CD4-positive, alpha-beta T cell treated with Interleukin-6 at 100 ng/mL for 8 hours (primary cell): ENCODE measurements at regions not wholly inside any gene's neighbourhood (a gene's known extent, or its start where the extent isn't known, plus 50 kb on each side); places are given as distances from the start of the nearest gene placed in this dataset.

Experiments used
- DNase-seq: peaks from one replicate; pipeline ENCODE4 v3.0.0-alpha.2; 2020; ENCODE audit warnings: mixed read lengths, low spot score

DNA sequence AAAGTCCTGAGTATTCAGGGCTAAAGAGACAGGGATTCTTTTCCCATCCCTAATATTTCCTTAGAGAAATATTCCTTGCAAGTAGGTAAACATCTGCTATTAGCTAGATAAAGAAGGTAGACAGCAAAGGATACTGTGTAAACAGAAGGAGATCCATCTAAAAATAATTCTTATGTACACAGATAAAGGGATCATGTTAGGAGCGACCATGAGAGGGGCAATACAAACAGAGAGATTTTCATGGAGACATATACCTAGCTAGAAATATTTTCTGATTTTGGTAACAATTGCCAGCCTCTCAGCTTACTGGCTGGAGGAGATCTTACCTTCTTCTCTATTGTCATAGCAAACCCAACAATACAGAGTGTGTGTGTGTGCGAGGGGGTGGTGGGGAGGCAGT lies 184.6 kb upstream of the DMAC1 start:
- no peak for DNase-seq

DNA sequence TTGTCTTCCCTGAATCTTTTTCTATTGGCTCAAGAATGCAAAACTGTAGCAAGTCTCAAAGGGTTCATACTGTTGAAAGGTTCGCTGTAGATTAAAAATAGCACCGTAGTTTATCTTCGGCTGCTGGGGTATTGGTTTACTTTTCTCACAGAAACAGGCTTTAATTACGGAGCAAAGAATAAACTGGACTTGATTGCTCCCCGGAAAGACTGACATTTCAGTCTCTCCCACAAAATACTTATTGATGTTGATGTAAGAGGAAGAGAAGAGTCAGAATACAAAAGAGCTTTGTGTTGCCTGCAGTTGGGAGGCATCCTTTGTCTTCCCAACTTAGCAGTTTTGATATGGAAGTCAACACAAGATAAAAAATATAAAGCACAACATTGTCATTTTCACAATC lies 183.9 kb upstream of the DMAC1 start:
- no peak for DNase-seq

DNA sequence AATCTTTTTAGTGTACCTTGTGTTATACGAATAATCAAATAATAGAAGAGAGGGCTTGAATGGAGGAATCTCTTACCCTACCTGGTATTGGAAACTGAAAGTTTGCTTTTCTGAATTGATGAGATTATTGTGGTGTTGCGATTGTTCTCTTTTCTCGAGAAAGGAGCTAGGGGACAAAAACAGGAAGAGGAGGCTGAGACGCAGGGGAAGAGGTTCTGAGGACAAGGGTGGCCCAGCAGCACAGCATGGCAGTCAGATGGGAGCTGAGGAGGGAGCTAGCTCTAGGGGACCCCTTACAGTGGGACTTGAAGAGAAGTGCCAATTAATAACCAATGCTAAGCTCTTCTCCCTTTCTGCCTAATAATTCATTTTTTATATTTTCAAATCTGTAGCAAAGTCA lies 183.3 kb upstream of the DMAC1 start:
- no peak for DNase-seq

DNA sequence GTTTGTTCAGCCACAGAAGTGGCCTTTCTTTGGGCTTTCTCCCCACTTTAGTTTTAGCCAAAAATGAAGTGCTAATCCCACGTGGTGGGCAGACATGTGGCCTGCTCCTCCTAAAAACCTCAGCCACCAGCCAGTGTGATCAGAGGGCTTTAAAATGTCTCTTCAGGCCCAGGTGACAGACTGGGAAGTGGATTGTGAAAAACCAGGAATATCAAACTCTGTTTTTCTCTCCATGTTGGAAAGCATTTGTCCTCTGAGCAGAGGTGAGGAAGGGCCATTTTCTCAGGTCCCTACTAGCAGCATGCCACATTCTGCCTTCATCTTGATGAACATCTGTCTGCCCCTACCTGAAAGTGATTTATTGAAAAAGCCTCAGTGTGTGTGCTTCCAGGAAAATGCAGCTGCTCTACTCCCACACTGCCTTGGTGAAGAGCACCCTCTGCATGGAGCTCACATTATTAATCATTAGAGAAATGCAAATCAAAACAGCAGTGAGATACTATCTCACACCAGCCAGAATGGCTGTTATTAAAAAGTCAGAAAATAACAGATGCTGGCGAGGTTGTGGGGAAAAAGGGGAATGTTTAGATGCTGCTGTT lies 181.2 kb upstream of the DMAC1 start:
- DNase-seq = no peak

DNA sequence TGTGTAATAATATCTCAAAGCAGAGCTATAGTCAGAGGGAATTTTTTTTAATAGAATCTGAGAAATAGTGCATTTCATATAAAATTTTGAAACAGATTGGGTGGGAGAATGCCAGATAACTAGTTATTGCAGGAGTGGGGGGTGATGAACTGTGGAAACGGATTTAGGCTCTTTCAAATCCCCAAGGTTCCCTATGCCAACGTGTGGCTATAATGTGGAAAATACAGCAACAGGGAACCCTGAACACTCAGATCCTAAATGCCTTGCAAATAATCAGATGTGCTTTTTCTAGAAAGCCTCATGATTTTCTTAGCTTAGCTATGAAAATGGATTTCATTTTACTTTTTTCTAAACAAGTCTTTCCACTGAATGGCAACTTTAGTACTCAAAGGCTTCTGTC lies 180.5 kb upstream of the DMAC1 start:
- DNase-seq = no peak

DNA sequence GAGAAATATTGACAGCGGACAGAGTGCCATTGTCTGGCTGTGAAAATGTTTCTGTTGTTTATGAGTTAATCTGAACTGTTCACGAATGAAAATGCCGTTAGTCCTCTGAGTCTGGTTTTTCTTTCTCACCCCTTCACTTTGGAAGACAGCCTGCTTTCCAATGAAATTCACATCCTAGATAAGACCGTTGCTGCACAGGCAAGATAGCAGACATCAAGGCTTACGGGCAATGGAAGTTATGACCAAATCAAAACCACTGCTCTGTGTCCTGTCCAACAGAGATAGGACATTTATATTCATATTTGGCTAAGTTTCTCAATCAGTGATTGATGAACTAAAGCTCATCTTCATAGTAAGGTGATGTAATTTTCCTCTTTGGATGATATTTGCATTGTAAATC lies 180.0 kb upstream of the DMAC1 start:
- no peak for DNase-seq

DNA sequence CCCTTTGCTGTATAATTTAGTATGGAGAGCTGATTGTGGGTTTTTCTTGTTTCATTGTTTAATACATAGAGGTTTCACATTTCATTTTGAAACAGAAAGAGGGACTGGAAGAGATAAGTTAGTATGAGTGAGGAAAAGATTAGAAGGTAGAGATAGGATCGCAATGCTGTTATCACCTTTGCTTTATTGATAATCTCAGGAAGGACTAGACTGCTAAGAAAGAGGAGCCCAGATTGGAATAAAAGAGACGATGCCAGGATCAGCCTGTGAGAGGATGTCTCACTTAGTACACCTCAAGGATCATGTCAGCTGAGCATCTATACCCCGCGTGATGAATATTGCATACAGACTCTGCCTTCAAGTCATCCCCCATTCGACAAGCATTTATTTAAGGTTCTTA lies 178.0 kb upstream of the DMAC1 start:
- DNase-seq = no peak

DNA sequence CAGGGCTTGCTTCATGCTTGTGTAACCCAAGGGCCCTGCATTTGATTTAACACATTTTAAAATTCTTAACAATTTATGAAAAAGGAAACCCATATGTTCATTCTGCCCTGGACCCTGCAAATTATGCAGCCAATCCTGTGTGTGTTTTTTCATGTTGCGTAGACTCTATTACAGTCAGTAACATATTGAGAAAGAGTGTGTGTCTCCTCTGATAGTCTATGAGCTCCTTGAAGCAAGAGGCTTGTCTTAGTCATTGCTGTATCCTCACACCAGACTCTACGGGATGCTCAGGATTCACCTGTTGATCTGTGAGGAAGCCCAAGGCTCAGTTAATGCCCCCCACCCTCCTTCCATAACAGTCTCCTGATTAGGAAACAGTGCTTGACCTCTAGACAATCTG lies 177.3 kb upstream of the DMAC1 start:
- DNase-seq = no peak

DNA sequence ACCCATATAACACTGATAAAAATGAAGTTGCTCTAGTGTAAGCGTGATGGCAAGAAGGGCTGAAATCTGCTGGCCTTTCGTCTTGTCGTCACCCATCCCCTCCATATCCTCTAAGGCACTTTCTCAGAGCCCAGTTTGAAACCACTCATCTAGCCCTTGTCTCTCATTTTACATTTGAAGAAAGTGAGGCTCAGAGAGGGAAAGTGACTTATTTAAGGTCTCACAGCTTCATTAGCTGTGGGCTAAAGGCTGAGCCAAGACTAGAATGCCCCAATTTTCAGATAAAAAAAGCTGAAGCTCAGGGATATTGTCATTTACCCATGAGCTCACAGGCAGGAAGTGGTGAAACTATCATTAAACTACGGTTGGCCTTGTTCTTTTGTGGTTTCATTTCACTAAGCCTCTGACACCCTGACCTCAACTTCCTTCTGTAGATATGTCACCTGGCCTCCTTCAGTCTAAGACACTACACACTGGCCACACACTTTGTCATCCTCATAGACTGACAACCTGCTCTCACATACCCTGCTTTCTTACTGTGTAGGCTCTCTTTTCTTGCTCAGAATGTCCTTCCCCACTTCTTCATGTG lies 176.7 kb upstream of the DMAC1 start:
- DNase-seq = peak; percentile 80

DNA sequence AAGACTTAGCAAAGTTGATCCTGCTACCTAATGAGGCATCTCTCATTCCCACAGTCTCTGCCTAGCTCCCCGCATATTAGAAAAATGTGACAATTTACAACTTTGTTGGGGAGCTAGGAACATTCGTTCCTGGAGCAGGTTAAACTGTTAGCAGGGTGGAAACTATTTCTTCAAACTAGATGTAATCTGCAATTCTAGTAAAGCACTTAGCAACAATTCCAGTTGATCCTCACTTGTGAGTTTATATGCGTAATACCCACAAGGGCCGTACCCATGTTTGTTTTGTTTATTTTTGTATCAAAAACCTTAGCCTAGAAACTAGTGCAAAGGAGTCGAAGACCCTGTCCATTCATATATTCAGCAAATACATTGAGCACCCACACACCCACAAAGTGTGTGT lies 175.8 kb upstream of the DMAC1 start:
- DNase-seq = no peak

DNA sequence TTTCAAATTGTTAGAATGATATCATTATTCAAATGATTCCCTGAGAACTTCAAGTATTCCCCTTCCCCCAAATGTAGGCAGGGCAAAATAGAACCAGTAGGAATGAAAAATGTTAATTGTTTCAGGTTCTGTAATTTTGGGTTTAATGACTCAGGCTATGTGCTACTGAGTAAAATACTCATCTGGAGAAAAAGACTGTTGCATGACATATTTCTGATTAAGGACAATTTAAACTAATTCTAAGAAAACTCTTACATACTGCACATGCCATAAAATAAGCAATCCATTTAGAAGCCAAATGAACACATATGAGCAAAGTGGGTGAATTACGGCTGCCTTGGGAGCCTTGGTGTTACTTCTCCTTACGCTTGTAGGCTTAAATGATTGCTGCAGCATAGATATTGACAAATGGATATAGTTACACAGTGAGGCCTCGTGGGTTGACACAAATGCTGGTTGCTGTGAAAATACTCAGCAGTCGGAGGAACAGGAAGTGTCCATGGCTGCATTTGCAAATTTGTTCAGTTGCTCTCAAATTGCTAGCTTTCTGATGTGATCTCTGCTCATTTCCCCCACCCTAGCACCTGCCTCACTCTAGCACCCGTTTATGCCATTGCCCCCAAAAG lies 174.9 kb upstream of the DMAC1 start:
- peak; percentile 17 for DNase-seq

DNA sequence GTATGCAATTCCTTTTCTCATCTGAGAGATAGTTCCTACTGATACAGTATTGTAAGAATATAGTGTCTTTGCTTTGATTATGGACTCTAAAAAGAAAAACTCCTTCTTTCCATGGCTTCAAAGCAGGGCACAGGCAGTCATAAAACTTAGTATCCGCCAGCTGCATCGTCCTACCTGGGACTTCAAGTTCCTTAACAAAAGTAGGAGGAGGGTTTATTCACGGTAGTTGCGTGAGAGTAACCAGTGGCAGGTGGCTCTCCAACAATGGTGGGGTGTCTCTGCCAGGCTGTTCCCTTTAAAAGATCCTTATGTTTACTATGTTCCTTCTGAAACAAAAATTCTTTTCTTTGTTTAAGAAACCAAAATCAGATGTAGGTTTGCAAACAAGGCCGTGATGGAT lies 173.5 kb upstream of the DMAC1 start:
- DNase-seq = no peak

DNA sequence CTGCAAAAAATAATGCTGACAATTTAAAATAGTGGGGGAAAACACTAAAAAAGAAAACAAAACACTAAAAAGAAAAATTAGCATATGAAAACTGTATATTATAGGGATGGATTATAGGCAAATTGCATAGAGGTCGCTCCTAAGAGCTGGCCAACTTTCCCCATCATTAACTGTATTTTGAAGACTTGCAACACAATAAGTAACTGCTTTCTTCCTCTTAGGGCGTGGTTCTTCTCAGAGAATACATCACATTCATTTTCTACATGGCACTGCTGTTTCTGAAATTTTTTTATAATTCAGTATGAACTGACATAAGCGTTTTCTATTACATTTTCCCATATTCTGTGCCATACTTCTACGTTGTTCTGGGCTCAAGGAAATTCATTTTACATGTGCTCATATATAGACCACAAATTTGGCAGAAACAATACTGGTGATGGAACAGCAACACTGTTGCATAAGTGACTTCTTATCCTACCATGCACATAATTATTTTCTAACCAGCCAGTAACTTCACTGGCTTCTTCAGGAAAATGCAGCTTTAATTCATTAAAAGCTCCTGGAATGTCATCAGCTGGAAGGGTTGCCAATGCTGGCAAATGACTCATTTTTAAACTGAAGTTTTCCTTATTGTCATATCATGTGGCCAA lies 171.2 kb upstream of the DMAC1 start:
- no peak for DNase-seq

DNA sequence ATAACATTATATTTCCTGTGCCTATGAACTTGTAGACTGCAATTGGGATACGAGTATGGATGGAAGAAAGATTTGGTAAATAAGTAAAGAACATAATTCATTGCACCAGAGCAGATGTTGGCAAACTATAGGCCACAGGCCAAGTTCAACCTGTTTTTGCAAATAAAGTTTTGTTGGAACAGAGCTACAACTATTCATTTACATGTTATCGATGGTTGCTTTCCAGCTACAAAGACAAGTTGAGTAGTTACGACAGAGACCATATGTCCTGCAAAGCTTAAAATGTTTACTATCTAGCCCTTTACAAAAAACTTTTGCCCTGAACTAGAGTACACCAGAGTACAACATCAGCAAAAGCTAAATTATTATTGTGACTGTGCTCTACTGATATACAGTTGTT lies 169.1 kb upstream of the DMAC1 start:
- DNase-seq = no peak

DNA sequence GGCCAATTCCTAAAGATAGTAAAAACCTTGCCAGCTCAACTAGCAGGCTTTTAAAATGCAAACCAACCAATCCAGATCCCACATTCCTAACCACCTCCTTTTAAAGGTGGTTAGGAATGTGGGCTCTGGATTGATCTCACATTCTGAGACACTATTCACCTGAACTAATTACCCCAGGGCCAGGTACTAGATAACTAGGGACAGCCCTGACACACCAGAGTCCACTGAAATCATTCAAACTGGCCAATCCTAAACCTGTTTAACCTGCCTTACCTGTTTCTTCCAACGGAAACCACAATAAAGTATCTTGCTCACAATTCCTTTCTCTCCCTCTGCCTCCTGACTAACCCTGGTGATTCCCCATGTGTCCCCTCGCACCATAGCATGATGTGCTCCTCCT lies 168.3 kb upstream of the DMAC1 start:
- DNase-seq = no peak

DNA sequence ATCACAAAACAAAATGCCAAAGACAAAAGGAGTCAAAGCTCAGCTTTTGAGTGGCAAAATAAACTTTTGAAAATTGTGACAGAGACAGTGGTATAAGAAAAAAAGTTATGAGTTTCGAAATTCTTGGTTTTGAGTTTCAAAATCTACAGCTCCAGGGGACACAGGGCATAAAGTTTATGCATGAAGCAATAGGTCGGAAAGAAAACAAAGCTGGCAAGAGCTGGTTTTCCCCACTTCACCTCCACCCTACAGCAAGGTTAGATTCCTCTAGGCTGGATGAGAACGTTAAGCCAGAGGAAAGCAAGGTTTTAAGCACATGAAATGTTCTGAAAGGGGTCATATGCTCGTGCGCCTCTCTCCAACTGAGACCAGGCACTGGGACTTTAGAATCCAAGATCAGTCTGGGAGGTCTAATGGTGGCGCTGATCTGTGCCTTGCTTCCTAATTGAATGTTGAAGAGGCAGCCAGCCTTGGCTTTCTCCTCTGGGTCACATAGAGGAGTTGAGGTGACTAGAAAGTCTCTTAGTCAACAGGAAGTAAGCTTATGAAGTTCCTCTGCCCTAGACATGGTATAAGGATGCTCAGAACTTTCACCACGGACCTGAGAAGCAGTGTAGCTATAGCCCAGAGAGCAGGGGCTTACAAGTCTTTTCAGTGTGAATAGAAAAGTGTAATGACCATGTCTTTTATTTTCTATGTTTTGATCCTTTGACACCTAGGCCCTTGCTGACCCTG lies 167.7 kb upstream of the DMAC1 start:
- DNase-seq = no peak

DNA sequence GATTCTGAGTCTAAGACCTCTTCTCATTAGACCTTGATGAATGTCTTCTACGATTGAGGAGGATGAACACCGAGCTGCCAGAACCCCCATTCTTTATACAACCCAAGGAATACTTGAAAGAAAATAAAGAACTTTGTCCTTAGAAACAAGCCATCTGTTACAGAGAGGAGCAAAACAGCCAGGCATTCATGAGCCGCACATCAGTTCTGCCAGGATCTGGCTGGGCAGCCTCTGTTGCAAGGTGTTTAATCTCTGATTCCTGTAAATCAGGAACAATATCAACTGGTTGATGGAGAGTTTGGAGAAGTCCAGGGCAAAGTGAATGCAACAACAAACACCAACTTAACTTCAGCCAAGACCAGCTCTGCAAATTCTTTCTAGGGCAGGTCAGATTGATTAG lies 165.5 kb upstream of the DMAC1 start:
- DNase-seq = no peak

DNA sequence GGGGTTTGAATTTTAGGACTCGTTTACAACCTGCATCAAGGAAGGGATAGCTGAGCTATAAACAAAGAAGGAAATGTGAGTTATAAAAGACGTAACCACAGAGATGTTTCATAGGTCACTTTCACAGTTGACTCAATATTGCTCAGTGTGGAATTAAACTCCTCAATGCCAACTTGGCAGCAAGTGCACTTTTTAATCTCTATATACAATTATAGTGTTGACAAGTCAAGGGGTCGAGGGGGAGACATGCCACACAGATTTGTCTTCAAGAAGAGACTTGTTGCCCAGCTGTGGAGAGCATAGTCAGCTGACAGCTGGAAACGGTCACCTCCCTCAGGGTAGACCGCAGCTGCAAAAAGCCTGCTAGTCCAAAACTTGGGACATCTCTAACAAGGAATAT lies 163.4 kb upstream of the DMAC1 start:
- DNase-seq = no peak

DNA sequence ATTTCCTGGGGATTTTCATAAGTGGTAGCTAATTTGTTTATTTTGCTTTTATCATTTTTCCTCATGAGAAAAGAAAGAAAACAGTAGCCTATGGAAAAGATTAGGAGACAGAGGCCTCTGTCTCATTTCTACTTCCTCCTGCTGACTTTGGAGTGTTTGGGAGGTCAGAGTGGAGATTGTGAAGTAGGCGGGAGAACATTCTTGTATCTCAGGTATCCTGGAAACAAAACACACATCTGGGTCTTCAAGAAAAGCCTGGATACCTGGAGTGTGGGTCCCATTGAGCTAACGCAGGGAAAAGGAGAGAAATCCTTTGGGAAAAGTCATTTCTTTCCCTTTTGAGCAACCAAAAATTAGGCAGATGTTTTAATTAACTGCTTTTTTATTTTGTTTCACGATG lies 161.5 kb upstream of the DMAC1 start:
- no peak for DNase-seq

DNA sequence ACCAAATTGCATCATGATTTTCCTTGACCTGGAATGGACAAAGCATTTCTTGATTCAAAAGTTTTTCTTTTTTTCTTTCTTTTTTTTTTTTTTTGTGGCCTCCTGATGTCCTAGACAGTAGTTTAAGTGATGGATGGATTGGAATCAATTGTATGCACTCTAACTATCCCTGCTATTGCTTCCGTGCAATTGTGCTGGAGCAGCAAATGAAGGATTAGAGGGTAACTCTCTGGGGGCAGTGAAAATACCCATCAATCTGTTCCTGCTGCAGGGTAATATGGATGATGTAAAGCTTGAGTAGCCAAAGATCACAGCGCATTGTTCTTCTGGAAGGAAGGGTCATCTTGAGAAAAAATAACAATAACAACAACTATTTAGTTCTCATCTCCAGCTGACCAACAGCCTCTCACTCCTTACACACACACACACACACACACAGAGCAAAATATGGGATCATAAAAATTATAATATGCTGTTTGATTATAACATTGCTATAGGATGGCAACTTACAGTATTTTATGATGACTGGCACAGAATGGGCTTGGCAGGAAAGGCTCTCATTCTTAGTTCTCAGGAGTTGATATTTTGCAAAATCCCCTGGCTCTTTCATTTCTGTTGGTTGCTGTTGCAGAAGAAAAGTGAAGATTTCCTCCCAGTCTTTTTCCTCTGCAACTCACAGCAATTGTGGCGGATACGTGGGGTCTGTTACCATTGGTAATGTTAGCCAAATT lies 160.9 kb upstream of the DMAC1 start:
- no peak for DNase-seq

DNA sequence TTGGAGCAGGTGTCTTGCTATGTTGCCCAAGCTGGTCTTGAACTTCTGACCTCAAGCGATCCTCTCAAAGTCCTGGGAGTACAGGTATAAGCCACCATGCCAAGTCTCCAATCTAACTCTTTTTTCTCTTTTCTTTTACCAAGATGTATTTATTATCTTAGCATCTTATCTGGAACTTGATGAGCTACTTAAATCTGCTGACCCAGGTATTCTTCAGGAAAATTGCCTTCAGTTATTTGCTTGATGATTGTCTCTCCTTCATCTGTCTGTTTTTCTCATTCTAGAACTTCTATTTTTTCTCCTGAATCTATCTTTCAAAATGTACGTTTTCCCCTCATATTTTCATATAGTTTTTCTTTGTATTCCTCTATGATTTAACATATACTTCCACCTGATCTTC lies 158.2 kb upstream of the DMAC1 start:
- no peak for DNase-seq

DNA sequence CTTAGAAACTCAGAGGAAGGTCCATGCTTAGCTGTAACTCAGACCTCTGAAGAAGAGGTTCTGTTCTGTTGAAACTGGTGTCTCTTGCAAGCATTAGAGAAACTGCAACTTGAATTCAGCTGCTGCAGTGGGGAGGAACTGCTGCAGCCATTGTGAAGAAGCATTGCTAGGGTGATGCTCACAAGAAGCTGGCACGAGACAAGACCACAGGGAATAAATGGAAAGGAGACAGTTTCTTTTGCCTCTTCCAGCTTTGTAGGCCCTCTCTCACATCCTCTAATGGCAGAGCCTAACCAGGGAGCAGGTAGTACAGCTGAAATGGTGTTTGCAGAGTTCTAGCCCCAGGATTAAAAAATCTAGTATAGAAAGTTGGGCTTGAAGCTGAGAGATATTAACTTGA lies 148.0 kb upstream of the DMAC1 start:
- DNase-seq = no peak
